HG02759 (cell line): ENCODE measurements at regions not wholly inside any gene's neighbourhood (a gene's known extent, or its start where the extent isn't known, plus 50 kb on each side); places are given as distances from the start of the nearest gene placed in this dataset.

Source experiments
- ATAC-seq: cut with Tn5 transposase; IDR thresholded peaks from one replicate; pipeline ENCODE4 v1.9.1; 2021; ENCODE audit warnings: mild to moderate bottlenecking, moderate library complexity; ENCODE audit not compliant: unreplicated experiment

DNA sequence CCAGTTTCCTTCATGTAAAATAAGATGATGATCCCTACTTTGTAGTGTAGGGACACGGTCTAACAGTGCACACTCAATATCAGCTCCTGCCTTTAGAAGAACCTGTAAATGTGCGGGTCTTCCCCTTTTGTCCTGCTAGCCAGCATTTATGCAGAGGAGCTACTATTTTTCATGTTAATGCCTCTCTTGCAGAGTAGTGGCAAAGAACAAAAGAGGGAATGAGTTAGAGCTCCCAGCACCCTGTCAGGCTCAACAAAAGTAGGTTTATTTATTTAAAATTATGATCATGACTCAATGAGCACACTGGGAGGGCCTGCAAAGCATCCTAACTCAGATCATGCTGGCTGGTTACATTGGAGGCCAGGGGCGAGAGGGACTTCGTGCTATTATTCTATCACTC lies 414.5 kb upstream of the COBL start:
- no peak for ATAC-seq

DNA sequence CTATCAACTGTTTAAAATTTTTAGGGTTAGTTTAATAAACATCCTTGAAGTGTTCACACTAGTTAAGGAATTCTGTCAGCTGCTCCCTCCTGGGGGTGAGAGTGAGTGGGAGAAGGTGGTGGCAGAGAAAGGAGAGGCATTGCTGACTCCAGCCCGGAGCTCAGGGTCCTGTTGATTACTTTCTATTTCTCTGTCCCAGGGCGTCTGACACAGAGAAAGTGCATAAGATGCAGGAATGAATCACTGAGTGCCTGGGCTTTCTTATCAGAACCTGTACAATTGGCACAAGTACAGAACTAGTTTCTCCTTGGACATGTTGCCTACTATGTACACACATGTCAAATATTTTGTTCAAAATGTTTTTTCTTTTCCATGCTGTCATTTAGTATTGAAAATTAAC lies 410.8 kb upstream of the COBL start:
- no peak for ATAC-seq

DNA sequence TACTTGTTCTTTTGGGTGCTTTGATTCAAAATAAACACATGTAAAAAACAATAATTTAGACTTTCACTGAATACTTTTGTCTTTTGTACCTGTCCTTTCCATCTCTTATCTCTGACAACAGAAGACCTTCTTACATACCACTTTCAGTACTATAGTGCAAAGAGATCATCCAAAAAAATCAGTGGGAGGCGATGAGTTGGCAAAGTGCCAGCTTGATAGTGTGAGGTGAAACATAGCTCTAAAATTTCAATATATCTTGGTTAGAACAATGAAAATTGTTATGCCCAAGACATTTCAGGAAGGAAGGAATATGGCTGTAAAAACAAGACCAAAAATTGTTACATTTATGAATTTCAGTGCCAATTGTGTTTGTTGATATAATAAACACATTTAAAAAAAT lies 390.2 kb upstream of the COBL start:
- no peak for ATAC-seq

GRCh38 chr7:51705701-51706100 lies 389.1 kb upstream of the COBL start:
- no peak for ATAC-seq

DNA sequence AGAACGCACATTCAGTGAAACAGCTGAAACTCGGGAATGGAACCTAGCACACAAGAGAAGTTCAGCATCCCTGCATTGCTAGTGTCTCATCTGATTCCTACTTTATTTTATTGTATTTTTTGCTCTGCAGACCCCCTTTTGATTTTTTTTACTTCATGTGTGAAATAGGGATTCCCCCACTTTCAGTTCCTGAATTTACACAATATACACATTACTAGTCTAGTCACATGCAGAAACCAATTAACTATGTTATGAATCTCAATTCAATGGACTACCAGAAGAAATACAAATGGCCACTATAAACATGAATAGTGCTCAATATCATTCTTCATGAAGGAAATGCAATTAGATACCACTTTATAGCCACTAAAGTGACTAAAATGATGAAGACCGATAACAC lies 386.1 kb upstream of the COBL start:
- no peak for ATAC-seq

GRCh38 chr7:51701935-51702334 lies 385.3 kb upstream of the COBL start:
- no peak for ATAC-seq

DNA sequence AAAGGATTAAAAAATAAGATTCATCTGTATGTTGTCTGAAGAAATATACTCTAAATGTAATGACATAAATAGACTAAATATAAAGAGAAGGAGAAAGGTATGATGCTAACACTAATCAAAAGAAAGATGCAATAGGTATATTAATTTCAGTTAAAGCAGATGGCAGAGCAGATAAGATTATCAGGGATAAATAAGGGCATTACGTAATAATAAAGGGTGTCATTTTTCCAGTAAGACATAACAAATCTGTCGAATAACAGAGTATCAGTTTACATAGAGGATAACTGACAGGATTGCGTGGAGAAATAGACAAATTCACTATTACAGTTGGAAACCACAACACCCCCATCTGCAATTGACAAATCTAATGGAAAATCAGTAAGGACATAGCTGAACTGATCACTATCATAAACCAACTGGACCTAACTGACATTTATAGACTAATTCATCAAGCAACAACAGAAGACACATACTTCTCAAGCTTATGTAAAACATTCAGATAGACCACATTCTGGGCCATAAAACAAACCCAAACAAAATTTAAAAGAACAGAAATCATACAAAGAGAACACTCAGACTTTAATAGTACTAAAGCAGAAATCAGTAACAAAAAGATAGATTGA lies 384.1 kb upstream of the COBL start:
- ATAC-seq: no peak

DNA sequence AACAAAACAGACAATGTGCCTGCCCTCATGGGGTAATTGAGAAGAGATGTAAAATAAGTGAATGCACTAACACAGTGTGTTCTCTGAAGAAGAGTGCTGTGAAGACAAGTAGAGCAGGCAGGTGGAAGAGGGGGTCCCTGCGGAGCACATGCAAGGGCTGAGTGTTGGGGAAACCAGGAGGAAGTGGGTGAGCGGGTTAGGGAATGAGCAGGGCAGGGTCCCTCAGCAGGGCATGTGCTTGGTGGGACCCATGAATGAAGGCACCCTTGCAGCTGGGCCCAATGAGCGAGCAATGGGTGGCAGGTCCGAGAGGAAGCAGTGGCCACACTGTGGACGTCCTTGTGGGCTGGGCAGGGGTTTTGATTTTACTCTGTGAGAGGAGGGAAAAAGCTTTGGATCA lies 376.6 kb upstream of the COBL start:
- no peak for ATAC-seq

GRCh38 chr7:51689547-51689946 lies 372.9 kb upstream of the COBL start:
- ATAC-seq: no peak

DNA sequence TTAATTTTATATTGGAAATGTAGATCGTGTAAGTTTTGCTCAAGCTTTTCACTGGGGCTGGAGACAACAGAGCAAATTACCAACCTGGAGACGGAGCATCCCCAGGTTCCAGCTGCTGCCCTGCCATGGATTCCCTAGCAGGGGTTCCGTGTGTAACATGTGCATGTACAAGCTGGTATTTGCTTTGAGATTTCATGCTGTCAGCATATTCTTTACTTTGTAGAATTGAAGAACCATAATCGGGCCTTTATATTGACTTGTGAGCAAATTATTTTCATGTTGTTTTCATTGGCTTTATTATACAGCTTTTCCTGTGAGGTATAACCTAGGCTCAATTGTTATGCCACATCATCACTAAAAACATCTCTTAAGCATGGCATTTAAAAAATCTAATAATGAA lies 369.2 kb upstream of the COBL start:
- ATAC-seq: no peak

GRCh38 chr7:51680594-51681399 lies 364.2 kb upstream of the COBL start:
- no peak for ATAC-seq

- ATAC-seq: no peak
These were observed 362.7 kb upstream of the COBL start for GRCh38 chr7:51679358-51679757.

GRCh38 chr7:51666751-51667150 lies 350.1 kb upstream of the COBL start:
- no peak for ATAC-seq

DNA sequence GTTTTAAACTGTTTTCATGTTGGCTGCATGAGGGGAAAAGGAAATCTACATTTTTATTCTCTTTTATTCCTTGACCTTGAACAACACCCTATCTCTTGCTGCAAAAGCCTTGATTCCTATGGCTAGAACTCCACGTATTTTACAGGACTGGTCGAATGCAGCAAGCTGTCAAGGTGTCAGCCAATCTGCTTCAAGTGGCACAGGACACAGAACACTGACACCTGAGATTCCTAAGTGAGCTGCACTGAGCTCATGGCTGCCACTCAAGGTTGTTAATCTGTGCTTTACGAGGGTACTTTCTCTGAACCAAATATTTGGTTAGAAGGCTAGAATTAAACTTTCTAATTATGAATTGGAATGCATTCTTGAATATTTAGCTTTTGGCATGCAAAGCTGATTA lies 349.7 kb upstream of the COBL start:
- ATAC-seq: no peak

DNA sequence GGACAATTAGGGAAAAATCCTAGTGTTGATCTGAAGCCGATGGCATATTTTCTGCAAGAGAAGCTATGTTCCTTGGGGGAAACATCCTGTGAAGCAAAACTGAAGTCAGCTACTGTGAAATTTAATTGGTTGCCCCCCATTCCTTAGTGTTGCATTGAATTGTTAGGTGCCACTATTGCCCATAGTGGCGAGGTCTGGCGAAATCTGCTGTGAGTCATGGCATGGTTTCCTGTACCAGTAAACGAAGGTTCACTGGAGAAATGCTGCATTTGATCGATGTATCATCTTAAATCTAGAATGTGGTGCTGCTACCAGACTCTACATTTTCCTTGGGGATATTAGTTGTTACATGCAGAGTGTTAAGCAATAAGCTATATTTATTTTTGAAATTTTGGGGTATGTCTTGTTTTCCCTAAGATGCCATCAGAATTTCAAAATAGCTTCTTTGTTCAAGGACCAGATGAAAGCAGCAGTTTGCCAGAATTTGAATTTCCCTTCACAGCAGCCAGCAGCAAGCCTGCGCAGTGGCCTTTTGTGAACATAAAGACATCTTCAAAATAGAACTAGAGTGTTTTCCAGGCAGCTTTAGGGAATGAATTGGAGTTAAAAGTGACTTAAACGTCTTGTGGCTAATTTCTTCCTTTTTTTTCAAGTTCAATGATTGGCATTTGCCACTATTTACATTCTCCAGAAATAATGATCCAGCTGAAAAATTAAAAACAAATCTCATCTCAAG lies 348.6 kb upstream of the COBL start:
- ATAC-seq: no peak

- no peak for ATAC-seq
These were observed 343.9 kb upstream of the COBL start for GRCh38 chr7:51660516-51660915.

DNA sequence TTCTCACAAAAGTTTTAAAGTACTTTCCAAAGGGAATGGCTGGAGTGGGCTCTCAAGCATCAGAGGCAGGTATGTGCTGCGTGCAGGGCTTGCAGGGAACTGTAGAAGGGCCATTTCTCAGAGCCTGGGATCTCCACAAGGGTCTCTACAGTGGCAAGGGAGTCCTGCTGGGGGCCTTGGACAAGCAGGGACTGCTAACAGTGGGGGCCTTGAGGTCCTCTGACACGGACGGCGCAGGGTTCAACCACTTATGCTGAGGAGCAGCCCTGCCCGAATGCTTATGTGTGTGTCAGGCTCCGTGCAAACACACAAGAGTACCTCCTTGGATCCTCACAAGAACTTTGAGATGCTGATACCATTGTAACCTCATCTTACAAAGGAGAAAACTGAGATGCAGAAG lies 342.1 kb upstream of the COBL start:
- no peak for ATAC-seq

DNA sequence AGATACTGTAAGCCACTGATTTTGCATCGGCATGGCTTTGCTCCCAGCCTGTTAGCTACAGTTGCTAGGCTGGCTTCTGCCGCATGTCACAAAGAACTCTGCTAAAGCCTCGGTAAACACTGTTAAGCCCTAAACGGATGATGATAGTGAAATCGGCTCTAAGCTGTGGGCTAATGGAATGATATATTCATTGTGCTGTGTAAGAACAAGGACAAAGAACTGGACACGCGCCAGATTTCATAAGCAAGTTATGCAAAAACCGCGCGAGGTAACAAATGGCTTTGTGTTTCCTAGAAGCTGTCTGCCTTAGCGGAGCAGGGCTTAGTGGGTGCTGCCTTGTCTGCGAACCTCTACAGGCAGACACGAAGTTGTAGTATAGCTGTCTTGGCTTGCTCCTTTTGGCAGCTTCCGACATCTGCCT lies 331.3 kb upstream of the COBL start:
- ATAC-seq: no peak

GRCh38 chr7:51647486-51647885 lies 330.9 kb upstream of the COBL start:
- no peak for ATAC-seq

- ATAC-seq: no peak
These were observed 329.2 kb upstream of the COBL start for GRCh38 chr7:51645702-51646298.

GRCh38 chr7:51645255-51645654 lies 328.6 kb upstream of the COBL start:
- no peak for ATAC-seq

DNA sequence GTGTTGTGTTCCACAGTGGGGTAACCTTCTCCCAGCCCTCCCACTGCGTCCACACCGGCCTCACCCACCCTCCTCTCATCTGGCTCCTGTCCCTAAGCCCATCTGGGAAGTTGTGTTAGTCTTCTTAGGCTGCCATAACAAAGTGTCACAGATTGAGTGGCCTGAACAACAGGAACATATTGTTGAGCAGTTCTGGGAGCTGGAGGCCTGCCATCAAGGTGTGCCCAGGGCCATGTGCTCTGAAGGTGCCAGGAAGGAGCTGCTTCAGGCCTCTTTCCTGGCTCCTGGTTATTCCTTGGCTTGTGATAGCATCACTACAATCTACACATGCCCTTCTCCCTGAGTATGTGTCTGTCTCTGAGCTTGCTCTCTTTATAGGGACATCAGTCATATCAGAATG lies 327.6 kb upstream of the COBL start:
- no peak for ATAC-seq
